ENCODE measurements at regions not wholly inside any gene's neighbourhood (a gene's known extent, or its start where the extent isn't known, plus 50 kb on each side); places are given as distances from the start of the nearest gene placed in this dataset.

GRCh38 chr11:21883354-21883753 is 309.5 kb upstream of the ANO5 start:
- Histone ChIP-seq H3K27me3 (ENCODE audit: insufficient read depth in 3 of 3, low read length in 2 of 3) (no peaks in the 10 kb centered on the region), H3K9me3 (no peaks in the 10 kb centered on the region), H3K4me3 (no peak overlapping the region), H3K36me3 (ENCODE audit: insufficient read depth in 1 of 2, low read depth in 1 of 2) (no peaks in the 10 kb centered on the region), H3K27ac (no peak overlapping the region), H3K4me1 (peaks cover 3% of the 10 kb centered on the region)
- WGBS, 3 donors = 79 to 94% (median 90%) methylated on average over 3 of the region's 3 CpGs
- TF ChIP-seq CTCF (IDR thresholded peaks at IDR 0.05) = no peak
- ATAC-seq = no peak
- intact Hi-C loops (cut with DNase I) = no loop called here
- no peak for DNase-seq

DNA sequence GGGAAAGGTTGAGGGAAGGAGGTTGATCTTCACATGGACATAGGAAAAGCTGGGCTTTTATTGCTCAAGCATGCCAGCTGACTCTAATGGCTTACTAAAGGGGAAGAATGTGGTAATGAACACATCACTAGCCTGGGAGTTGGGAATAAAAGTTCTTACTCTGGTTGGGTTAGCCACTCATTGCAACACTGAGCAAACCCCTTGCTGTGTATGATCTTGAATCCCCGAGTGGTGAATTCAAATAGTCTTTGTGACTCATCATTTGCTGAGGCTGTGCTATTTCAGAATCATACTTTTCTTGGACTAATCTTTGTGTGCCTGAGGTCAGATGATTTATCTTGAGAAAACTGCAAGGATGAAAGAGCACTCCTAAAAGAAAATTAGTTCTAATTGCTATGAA is 304.1 kb upstream of the ANO5 start:
- DNase-seq (no peak), ATAC-seq (peak; percentile 68 to 74 (median 72))
- peaks cover 3% of the 10 kb centered on the region for H3K4me1 ChIP-seq
- no peaks in the 10 kb centered on the region for H3K27me3 ChIP-seq (ENCODE audit: insufficient read depth in 3 of 3, low read length in 2 of 3)
- H3K27ac ChIP-seq = no peak overlapping the region
- WGBS, 3 donors = 26 to 53% (median 43%) methylated on average over 1 of the region's 1 CpG
- no peaks in the 10 kb centered on the region for H3K36me3 ChIP-seq (ENCODE audit: insufficient read depth in 1 of 2, low read depth in 1 of 2)
- no peak overlapping the region for H3K4me3 ChIP-seq
- H3K9me3 ChIP-seq = no peaks in the 10 kb centered on the region
- intact Hi-C loops (cut with DNase I) = no loop called here
- TF ChIP-seq CTCF (IDR thresholded peaks at IDR 0.05) = no peak

- no peak for TF ChIP-seq CTCF (IDR thresholded peaks at IDR 0.05)
- Histone ChIP-seq H3K27ac (no peak overlapping the region), H3K9me3 (no peaks in the 10 kb centered on the region), H3K4me1 (no peaks in the 10 kb centered on the region), H3K4me3 (no peak overlapping the region), H3K27me3 (ENCODE audit: insufficient read depth in 3 of 3, low read length in 2 of 3) (no peaks in the 10 kb centered on the region), H3K36me3 (ENCODE audit: insufficient read depth in 1 of 2, low read depth in 1 of 2) (no peaks in the 10 kb centered on the region)
- 40 to 50% (median 44%) methylated on average over 6 of the region's 6 CpGs for WGBS, 3 donors
- intact Hi-C loops (cut with DNase I) = no loop called here
- DNase-seq (no peak), ATAC-seq (no peak)
These were observed 299.9 kb upstream of the ANO5 start for GRCh38 chr11:21892736-21893564.

GRCh38 chr11:21893565-21893867 is 299.4 kb upstream of the ANO5 start:
- Histone ChIP-seq H3K27me3 (ENCODE audit: insufficient read depth in 3 of 3, low read length in 2 of 3) (no peaks in the 10 kb centered on the region), H3K9me3 (no peaks in the 10 kb centered on the region), H3K4me1 (no peaks in the 10 kb centered on the region), H3K36me3 (ENCODE audit: insufficient read depth in 1 of 2, low read depth in 1 of 2) (no peaks in the 10 kb centered on the region), H3K4me3 (no peak overlapping the region), H3K27ac (no peak overlapping the region)
- DNase-seq (no peak), ATAC-seq (no peak)
- intact Hi-C loops (cut with DNase I) = no loop called here
- TF ChIP-seq CTCF (IDR thresholded peaks at IDR 0.05) = no peak

DNA sequence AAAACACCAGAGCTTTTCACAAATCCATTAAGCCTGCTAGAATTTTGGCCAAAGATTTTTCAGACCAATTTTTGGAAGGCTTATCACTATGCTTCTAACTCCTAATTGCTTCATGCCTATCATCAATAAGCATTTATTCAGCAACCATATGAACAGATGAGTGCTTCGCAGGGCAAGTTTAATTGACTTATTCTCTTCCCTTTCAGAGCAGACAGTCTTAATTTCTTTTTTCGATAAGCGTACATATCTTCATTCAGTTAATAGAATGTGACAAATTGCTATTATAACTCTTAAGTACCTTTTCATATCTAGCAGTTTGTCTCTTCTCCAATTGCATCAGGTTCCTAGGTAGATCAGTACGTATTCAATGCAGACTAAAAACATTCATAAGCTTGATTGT is 298.4 kb upstream of the ANO5 start:
- no peak overlapping the region for H3K27ac ChIP-seq
- DNase-seq (no peak), ATAC-seq (no peak)
- no peak for TF ChIP-seq CTCF (IDR thresholded peaks at IDR 0.05)
- no peaks in the 10 kb centered on the region for H3K9me3 ChIP-seq
- H3K4me1 ChIP-seq = no peaks in the 10 kb centered on the region
- WGBS, 3 donors = 89 to 92% (median 89%) methylated on average over 4 of the region's 4 CpGs
- H3K4me3 ChIP-seq = no peak overlapping the region
- no peaks in the 10 kb centered on the region for H3K36me3 ChIP-seq (ENCODE audit: insufficient read depth in 1 of 2, low read depth in 1 of 2)
- H3K27me3 ChIP-seq (ENCODE audit: insufficient read depth in 3 of 3, low read length in 2 of 3) = no peaks in the 10 kb centered on the region
- intact Hi-C loops (cut with DNase I) = no loop called here

Data from psoas muscle (tissue), 7 donors.